ENCODE measurements at regions not wholly inside any gene's neighbourhood (a gene's known extent, or its start where the extent isn't known, plus 50 kb on each side); places are given as distances from the start of the nearest gene placed in this dataset.

DNA sequence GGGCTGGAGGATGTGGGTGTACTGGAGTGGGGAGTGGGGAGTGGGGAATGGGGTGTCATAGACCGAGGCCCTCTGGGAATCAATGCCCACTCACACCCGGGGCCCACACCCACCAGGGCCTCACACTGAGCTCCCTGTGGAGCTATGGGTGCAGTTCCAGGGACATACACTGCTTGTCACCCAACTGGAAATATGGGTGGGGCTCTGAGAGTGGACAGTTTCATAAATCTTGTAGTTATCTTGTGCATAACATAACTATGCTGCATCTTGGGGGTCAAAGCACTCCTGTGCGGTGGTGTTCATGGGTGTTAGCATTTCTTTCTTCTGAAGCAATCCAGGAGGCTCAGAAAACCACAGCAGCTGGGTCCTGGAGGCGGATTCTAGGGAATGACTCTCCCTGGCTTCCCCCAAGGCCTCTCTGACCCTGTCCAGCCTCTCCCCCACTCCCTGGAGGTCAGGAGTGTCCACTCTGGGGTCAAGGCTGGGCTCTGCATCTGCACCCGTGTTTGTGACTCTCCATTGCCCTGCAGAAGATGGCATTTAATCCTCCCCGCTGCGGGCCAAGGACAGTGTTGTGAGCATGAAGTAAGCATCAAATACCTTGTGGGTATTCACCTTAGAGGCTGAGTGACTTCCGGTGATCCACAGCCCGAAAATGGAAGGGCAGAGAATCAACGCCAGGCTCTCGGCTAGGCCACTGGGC is 172.5 kb downstream of the CTTN start:
- no peak for DNase-seq (ENCODE audit: low spot score)

DNA sequence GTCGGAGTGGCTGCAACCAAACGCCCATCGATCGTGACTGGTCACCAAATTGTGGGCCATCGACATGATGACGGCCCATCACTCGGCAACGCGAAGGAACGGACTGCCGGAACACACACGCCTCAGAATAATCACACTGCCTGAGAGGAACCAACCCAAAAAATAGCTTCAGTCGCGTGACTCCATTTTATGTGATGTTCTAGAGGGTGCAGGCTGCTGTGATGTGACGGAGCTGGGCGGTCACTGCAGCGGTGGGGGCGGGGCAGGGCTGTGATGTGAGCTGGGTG is 174.6 kb downstream of the CTTN start:
- no peak for DNase-seq (ENCODE audit: low spot score)

DNA sequence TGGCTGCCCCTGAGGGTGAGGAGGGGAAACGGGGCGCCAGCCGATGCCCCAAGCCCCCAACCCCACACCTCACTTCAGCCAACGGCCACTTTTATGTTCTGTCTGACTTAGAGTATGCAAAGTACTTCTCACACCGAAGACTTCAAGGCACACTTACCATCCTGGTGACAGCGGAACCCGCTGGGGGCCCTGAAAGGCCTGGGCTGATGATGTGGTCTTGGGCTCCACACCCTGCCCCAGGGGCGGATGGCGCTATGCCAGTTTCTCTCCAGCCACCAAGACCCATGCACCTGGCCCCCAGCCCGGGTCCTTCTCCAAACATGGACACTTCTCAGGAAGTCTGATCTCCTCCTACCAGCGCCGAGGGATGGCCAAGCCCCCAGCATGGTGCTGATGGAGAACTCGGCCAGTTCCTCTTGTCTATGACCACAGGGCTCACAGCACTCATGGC is 175.4 kb downstream of the CTTN start:
- DNase-seq (ENCODE audit: low spot score), result no peak

DNA sequence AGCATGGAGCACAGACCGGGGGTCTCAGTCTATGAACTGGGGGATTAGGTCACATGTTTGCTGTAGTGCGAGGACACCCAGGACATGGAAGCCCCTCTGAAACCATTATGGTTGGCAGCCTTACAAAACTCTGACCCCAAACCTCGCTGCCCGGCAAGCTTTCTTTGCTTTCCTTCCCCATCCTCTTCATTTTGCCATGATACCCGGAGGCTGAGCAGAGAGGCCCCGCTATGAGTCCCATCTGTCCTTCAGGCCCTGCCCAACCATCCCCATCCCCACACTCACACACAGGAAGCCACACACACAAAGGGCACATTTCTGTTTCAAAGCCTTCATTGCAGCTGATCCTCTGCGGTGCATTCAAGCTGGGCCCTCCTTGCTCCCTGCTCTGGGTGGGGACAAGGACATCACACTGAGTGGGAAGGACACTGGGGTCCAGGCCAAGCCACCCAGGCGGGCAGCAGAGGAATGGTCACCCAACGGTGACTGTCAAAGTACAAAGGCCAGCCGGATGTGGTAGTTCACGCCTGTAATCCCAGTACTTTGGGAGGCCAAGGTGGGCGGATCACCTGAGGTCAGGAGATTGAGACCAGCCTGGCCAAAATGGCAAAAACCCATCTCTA is 176.5 kb downstream of the CTTN start:
- no peak for DNase-seq (ENCODE audit: low spot score)

DNA sequence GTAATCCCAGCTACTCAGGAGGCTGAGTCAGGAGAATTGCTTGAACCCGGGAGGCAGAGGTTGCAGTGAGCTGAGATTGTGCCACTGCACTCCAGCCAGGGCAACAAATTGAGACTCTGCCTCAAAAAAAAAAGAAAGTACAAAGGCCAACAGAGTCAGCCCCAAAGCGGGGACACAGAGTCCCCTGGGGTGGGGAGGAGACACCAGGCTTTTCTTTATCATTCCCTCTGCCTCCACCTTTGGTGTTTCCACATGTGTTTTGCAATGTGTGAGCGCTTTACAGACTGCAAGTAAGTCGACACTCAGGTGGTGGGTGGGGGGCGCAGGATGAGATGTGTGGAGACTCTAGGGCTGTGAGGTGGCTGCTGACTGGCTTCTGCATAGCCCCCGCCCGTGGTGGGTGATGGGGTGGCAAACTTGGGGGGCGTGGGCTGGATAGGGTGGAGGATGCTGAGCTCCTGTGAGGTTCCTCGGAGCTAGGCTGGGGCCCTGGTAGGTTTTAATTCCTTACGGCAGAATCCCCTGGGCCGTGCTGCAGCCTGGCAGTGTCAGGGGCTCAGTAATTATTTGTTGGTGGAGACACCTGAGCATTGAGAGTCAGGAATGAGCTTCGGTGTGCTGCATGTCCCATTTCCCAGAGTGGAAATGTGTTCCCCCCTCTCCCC is 177.2 kb downstream of the CTTN start:
- DNase-seq (ENCODE audit: low spot score), result no peak

DNA sequence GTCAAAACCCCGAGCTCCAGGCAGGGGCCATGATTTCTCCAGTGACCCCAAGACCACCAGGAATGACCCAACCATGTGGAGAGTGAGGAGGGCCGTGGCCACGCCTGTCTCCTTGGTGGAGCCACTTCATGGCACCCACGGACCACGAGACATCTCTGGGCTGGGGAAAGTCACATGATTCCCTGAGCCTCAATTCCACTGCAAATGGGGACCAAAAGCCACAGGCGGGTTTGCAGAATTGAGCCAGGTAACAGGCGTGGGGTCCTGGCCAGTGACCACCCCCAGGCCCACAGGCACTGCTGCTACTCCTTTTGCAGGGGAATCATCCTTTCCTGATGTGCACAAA is 178.9 kb downstream of the CTTN start:
- no peak for DNase-seq (ENCODE audit: low spot score)

DNA sequence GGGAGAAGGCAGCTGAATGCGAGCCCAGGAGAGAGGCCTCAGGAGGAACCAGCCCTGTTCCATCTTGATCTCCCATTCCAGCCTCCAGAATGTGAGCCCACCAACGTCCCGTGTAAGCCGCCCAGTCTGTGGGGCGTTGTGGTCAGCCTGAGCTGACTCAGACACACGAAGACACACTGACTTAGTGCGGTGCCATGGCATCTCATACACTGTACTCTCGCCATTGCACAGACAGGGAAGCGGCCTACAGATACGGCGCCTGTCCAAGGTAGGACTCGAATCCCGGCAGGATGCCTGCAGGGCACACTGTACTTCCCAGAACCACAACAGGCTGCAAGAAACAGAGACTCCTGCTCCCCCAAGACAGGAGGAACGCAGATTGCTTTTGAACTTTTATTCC is 179.6 kb downstream of the CTTN start:
- DNase-seq (ENCODE audit: low spot score), result no peak

DNA sequence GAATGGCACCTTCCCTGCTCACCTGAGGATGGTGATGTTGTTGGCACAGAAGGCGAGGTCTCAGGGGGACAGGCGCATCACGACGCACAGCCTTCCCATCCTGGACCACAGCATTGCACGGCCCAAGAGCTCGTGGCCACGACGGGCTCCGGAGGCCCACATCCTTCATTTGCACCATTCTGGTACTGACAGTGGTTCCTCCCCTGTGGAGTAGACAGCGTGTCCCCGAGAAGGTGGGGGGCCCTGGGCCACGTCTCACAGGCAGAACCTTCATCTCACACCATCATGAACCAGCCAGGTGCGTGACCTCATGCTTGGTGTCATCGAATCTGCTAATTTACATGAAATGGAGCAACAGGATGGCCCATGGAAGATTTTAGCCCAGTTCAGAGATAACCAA is 180.0 kb downstream of the CTTN start:
- no peak for DNase-seq (ENCODE audit: low spot score)

DNA sequence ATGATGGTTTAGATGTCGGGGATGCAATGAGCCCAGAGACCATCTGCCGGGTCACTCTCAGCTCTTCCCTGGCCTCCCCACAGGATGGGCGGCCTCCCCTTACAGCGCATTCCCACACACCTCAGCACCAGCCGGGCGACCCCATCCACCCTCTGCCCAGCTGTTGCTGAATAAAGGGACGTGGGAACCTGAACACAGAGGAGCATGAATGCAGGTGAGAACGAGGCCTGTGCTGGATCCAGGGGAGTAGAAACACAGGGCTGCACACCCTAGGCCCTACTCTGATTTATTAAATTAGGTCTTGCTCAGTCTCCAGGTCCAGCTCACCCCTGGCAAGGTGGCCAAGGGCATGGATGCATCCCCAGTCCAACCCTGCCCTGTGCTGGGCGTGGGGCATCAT is 180.5 kb downstream of the CTTN start:
- DNase-seq (ENCODE audit: low spot score), result no peak

DNA sequence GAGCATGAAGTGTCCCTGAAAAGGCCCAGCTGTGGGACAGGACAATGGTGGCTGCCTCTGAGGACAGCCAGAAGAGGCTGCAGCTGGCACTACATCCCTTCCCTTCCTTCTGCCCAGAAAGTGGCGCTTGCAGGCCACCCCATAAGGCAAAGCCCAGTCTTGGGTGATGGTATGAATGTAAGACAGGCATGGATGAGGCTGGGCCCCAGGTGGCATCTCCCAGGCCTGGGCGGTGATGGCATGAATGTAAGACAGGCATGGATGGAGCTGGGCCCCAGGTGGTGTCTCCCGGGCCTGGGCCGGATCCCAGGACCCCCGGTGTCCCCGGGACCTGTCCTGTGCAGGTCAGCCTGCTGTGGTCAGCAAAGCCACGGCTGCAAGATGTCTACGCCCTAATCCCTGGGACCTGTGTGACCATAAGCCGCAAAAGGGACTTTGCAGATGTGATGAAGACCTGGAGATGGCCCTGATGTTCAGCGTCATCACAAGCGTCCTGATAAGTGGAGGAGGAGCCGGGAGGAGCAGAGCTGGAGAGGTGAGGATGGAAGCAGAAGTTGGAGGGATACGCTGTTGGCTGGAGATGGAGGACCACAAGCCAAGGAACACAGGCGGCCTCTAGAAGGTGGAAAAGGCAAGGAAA is 181.1 kb downstream of the CTTN start:
- DNase-seq (ENCODE audit: low spot score), result no peak

DNA sequence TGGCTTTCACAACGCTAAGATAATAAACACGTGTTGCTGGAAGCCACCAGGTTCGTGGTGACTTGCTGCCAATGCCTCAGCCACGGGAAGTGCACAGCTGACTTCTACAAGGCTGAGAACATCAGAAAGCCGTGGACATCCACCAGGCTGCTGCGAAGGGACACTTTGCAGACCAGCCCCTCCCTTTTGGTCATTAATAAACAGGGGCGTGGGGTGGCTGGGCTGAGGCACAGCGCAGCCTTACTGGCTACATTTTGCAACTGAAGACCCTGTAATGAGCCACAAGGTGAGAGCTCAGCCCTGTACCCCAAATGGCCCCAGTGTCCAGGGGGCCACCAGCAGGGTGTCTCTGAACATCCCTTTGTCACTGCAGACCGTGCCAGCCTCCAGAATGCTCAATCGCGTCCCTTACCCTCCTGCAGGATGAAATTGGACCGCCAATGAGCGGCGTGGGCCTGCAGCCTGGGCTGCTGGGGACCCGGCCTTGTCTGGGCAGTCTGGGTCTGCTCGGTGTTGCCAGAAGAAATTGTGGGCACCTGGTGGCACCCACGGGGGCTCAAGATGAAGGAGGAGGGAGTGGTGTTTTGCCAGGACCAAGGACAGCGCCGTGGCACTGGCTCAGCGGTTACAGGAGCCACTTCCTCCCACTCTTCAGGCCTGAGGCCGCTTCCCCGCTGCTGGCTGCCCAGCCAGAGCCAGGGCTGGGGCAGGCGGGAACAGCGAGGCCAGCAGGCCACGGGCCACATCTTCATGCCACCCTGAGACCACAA is 181.9 kb downstream of the CTTN start:
- DNase-seq (ENCODE audit: low spot score), result no peak

DNA sequence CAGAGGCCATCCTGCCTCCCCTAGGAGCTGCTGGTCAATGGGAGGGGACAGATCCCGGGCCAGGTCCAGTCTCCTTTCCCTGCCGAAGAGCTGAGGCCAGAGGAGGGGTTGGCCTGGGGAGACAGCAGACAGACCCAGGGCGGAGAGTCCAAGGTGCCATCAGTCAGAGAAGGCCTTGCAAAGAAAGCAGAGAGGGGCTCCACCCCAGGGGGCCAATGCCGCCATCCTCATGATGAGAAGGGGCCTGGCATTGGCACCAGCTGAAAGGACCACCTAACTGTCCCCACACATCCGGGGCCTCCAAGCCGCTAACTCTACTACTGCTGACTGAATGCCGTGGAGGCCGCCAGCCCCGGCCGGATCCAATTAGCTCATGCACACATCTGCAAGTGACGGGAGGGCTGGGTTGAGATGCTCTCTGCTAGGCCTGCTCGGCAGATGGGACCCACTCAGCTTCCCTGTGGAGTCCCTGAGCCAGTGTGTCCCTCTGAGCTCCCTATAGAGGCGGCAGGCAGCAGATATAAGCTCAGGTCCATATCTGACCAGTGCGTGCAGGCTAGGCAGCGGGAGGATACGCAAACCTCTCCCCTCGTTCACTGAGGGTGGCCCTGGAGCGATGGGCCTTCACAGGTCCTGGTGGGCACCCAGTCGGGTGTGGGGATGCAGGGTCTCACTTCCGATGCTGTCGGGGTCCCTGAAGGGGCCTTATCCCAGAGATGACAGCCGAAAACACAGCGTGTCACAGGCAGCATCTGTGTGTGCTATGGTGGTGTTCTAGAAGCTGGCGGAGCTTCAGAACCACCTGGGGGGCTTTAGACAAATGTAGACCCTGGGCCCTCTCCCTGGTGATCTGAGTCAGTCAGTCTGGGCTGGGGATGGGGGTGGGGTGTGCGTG is 183.9 kb downstream of the CTTN start:
- DNase-seq (ENCODE audit: low spot score), result no peak

DNA sequence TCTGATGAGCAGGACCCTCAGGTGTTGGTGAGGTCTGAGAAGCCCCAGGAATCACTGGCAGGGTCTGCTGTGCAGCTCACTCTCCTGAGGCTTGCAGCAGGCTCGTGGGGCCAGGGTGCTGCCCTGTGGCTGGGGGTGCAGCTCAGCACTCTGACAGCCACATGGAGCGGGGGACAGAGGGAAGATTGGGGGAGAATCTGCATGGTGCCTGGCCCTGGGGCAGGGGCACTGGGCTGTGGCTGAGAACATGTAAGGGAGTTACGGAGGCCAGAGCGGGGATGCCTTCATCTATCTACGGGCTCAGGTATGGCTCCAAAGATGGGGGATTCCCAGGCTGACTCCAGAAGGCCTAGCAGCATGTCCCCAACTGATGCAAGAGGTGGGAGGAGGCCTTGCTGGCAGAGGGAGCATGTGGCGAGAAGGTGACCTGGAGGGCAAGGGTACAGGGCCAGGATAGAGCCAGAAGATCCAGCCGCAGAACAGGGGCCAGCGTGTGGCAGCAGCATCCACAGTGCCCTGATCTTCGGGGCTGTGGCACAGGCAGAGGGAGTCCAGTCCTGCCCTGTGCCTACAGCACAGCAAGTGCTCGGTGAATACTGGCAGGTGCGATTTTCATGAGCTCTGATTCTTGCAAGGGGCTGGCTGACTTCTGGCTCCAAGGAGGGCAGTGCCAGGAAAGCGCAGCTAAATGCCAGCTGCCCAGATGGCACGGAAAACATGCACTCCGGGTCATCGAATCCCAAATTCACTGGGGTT is 184.7 kb downstream of the CTTN start:
- DNase-seq (ENCODE audit: low spot score), result no peak

DNA sequence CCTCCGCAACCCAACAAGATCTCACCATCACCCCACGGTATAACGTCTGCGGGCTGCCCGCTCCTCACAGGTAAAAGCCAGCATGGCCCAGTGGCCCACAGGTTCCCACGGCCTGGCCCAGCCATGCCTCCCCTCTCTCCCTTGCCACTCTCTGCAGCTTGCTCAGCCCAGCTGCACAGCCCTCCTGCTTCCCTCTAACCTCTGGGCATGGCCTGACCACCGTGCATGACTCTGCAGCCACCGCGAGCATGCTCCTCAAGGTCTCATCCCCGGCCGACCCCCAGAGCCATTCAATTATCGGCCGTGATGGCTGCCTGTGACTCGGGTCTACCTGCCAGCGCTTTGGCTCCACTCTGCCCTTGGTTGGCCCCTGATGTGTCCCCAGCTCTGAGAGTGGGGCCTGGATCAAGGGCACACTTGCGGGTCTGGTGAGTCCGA is 185.5 kb downstream of the CTTN start:
- DNase-seq (ENCODE audit: low spot score), result no peak

DNA sequence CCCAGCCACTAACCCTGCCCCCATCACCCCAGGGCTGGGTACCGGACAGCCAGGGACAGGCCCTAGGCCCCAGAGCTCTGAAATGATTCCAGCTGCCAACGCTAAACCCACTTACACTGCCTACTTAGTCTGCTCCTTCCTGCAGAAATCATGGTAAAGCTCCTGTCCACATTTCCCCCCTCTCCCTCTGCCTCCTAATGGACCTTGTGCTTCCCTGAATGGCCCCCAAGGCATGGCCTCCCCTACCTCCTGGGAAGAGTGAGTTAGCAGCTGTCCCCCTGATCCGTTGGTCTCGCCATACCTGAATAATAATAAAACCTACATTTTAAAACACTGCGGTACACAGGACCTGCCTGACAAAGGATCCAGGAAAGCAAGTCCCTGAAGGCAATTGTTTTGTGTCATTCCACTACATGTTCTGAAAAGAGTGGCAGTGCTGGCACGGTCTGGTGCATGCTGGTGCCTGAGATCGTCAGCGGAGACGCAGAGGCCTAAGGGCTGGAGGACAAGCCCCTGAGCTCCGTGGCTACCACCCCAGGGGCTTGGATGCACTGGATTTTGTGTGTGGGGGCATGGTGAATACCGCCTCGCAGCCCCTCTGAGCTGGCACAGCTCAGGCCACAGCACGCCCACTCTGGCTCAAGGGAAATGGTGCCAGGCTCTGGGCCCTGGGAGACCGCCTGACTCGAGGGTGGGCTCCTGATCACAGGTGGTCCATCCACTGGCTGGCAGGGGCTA is 186.3 kb downstream of the CTTN start:
- DNase-seq (ENCODE audit: low spot score), result no peak

DNA sequence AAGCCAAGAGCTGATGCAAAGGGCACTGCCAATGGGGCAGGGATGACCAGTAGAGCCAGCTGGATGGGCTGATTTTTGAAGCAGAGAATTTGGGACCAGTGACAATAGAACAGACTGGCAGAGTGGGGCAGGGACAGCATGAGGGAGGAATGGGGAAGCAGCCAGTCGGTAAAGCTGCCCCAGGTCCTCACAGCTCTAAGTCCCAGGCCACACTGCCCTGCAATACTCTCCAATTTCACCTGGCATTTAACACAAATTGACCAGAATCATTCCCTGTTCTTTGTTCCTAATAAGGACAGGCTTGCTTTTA is 186.9 kb downstream of the CTTN start:
- no peak for DNase-seq (ENCODE audit: low spot score)

DNA sequence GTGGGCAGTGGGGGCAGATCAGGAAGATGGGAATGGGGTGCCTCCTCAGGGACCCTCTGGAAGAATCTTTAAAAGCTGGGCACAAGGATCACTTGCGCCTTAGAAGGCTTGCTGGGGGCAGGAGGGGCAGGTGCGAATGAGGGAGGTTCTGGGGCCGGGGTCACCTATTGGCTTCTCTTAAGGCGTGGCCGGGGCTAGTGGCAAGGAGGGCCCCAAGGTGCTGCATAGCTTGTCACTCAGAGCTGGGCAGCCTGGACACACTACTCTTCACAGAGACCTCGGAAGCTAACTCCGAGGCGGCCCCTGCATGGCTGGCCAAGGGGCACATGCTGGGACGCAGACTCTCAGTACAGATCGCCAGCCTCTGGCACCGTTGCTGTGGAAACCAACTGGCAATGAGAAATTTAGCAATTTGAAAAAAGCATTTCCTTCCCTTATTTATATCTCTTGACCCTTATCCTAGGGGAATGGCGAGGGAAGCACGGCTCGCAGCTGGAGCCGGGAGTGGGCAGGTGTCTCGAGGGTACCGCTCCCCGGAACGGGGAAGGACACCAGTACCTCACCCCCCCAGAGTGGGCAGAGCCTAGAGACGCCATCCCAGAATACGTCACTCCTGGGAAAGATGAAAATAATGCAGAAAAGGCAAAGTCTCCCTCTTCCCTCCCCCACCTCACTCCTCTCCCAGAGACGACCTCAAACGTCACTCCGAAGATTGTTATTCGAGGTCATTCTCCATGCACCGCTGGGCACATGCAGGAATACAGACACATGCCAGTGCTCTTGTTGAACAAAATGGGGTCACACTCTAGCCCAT is 188.1 kb downstream of the CTTN start:
- no peak for DNase-seq (ENCODE audit: low spot score)

DNA sequence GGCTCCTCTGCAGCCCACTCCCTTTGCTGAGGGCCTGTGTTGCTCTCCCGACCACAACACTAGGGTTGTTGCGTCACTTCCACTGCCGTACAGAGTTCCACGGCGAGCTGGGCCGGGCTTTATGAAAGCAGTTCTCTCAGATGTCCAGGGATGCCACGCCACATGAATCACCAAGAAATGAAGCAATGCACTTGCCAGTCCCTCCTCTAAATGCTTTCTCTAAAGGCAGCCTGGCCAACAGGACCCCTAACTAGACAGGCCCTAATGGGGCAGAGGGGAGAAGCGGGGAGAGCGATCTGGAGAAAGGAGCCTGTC is 188.7 kb downstream of the CTTN start:
- no peak for DNase-seq (ENCODE audit: low spot score)

DNA sequence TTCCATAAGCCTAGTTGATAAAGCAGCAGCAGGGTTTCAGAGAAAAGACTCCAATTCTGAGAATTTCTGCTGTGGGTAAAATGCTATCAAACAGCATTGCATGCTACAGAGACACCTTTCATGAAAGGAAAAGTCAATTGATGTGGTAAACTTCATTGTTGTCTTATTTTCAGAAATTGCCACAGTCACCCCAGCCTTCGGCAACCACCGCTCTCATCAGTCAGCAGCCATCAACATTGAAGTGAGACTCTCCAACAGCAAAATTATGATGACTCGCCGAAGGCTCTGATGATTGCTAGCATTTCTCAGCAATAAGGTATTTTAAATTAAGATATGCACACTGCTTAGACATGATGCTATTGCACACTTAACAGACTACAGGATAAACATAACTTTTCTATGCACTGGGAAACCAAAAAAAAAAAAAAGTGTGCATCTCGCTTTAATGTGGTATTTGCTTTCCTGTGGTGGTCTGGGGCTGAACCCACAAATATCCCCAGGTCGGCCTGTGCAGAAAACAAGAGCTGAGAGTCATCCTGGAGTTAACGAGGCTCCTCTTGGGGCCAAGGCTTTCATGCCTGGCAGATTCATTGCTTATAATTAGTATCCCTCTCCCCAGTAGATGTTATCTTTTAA is 192.1 kb downstream of the CTTN start:
- no peak for DNase-seq (ENCODE audit: low spot score)

Data from mucosa of gallbladder (tissue), 1 donor.